IPS DF 19.7 (cell line): ENCODE measurements at regions not wholly inside any gene's neighbourhood (a gene's known extent, or its start where the extent isn't known, plus 50 kb on each side); places are given as distances from the start of the nearest gene placed in this dataset.
"Not testable (repeated sequence)": the region's sequence is repeated elsewhere in the genome, so short reads cannot be mapped to it uniquely, and the experiment has no call there.

Source experiments
- DNase-seq: peaks from one replicate; pipeline ENCODE4 v3.0.0-alpha.2; 2013; ENCODE audit warnings: low read depth, low spot score

GRCh38 chr9:2394087-2394741 is 227.4 kb upstream of the VLDLR start:
- DNase-seq, result not testable (repeated sequence)

- no peak for DNase-seq
Measured at GRCh38 chr9:2395814-2396612, 225.6 kb upstream of the VLDLR start.

GRCh38 chr9:2396622-2397285 is 224.8 kb upstream of the VLDLR start:
- no peak for DNase-seq

GRCh38 chr9:2397875-2398274 is 223.7 kb upstream of the VLDLR start:
- not testable (repeated sequence) for DNase-seq

- not testable (repeated sequence) for DNase-seq
Measured at GRCh38 chr9:2401746-2402145, 219.8 kb upstream of the VLDLR start.

GRCh38 chr9:2403701-2404100 is 217.9 kb upstream of the VLDLR start:
- DNase-seq, result no peak

GRCh38 chr9:2406252-2406651 is 215.3 kb upstream of the VLDLR start:
- DNase-seq, result no peak

GRCh38 chr9:2407450-2407849 is 214.1 kb upstream of the VLDLR start:
- DNase-seq, result no peak

- DNase-seq, result no peak
Measured at GRCh38 chr9:2411459-2412215, 209.9 kb upstream of the VLDLR start.

- no peak for DNase-seq
Measured at GRCh38 chr9:2413160-2413805, 208.3 kb upstream of the VLDLR start.

- DNase-seq, result no peak
Measured at GRCh38 chr9:2414465-2414864, 207.1 kb upstream of the VLDLR start.

GRCh38 chr9:2415326-2415725 is 206.3 kb upstream of the VLDLR start:
- no peak for DNase-seq

- no peak for DNase-seq
Measured at GRCh38 chr9:2417730-2418129, 203.9 kb upstream of the VLDLR start.

GRCh38 chr9:2418619-2419018 is 203.0 kb upstream of the VLDLR start:
- DNase-seq, result no peak

- DNase-seq, result no peak
Measured at GRCh38 chr9:2419347-2419746, 202.2 kb upstream of the VLDLR start.

- no peak for DNase-seq
Measured at GRCh38 chr9:2420543-2420942, 201.0 kb upstream of the VLDLR start.

- no peak for DNase-seq
Measured at GRCh38 chr9:2424619-2425033, 197.0 kb upstream of the VLDLR start.

GRCh38 chr9:2425676-2426075 is 195.9 kb upstream of the VLDLR start:
- DNase-seq, result no peak

GRCh38 chr9:2427120-2427891 is 194.3 kb upstream of the VLDLR start:
- DNase-seq, result no peak

GRCh38 chr9:2439957-2440356 is 181.6 kb upstream of the VLDLR start:
- no peak for DNase-seq

- not testable (repeated sequence) for DNase-seq
Measured at GRCh38 chr9:2443933-2444332, 177.7 kb upstream of the VLDLR start.
